ENCODE measurements at regions not wholly inside any gene's neighbourhood (a gene's known extent, or its start where the extent isn't known, plus 50 kb on each side); places are given as distances from the start of the nearest gene placed in this dataset.

DNA sequence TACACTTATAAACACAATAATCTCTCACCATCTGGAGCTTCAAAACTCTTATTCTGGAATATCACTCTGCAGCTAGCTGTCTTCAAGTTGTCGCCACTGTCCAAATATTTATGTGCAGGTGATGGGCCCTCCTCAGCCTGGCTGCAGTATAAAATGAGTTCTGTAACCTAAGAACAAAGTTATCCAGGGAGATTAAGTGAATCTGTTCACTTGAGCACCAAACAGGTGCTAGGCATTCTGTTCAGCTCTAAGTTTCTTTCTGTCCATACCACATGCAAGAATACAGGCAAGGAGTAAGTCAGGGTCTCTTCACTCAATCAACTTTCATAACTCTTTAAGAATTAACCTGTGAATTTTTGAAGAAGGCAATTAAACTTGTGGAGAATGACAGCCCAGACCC, 344.1 kb downstream of the PLK2 start:
- no peaks in the 10 kb centered on the region for H3K27me3 Mint-ChIP-seq (ENCODE audit: low read depth)
- intact Hi-C loops (cut with micrococcal nuclease), result no loop called here
- H3K4me1 Mint-ChIP-seq (ENCODE audit: low read depth), result no peaks in the 10 kb centered on the region
- H3K36me3 Mint-ChIP-seq (ENCODE audit: low read depth), result no peaks in the 10 kb centered on the region
- DNase-seq (ENCODE audit: low spot score), result no peak
- H3K4me3 Mint-ChIP-seq (ENCODE audit: low read depth), result no peak overlapping the region
- no peak overlapping the region for H3K27ac Mint-ChIP-seq
- no peaks in the 10 kb centered on the region for H3K9me3 Mint-ChIP-seq

DNA sequence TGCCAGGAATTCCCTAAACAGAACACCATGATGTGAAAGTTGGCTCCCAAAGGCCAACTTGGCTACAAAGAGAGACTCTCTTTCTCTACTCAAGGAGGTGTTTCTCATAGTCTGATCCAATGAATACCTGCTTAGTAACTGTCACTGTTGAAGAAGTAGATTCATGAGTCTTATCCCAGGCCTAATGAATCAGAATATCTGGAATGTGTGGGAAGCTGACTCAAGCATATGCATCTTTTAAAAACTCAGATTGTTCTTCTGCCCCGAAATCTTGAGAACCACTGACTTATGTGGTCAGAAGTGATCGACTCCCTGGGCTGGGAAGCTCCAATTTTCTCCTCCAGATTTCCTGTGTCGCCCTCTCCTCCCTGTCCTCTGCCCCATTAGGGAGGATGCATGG, 345.6 kb downstream of the PLK2 start:
- Mint-ChIP-seq H3K27ac (no peak overlapping the region), H3K9me3 (no peaks in the 10 kb centered on the region), H3K27me3 (ENCODE audit: low read depth) (no peaks in the 10 kb centered on the region), H3K4me3 (ENCODE audit: low read depth) (no peak overlapping the region), H3K36me3 (ENCODE audit: low read depth) (no peaks in the 10 kb centered on the region), H3K4me1 (ENCODE audit: low read depth) (no peaks in the 10 kb centered on the region)
- no peak for DNase-seq (ENCODE audit: low spot score)
- intact Hi-C loops (cut with micrococcal nuclease), result no loop called here

DNA sequence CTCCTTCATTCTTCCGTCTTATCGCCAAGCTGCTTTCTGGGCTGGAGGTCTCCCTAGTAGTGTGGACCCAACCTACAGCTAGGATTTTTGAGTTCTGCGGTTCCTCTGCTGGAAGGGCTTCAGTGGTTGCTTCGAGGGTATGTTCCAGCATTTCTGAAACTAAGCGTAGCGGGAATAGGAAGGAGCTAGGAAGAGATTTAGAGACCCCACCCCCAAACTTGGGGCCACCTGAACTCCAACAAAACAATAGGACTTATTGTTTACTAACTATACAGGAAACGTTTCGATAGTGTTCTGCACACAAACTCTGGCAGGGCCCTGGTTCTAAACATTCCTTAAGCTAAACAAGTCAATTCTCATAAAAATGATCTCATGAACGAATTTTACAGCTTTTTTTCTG, 346.7 kb downstream of the PLK2 start:
- DNase-seq (ENCODE audit: low spot score), result no peak
- intact Hi-C loops (cut with micrococcal nuclease), result no loop called here
- Mint-ChIP-seq H3K36me3 (ENCODE audit: low read depth) (no peaks in the 10 kb centered on the region), H3K9me3 (no peaks in the 10 kb centered on the region), H3K4me1 (ENCODE audit: low read depth) (no peaks in the 10 kb centered on the region), H3K4me3 (ENCODE audit: low read depth) (no peak overlapping the region), H3K27ac (no peak overlapping the region), H3K27me3 (ENCODE audit: low read depth) (no peaks in the 10 kb centered on the region)

GRCh38 chr5:58108511-58108910, 351.4 kb downstream of the PLK2 start:
- H3K27ac Mint-ChIP-seq, result no peak overlapping the region

DNA sequence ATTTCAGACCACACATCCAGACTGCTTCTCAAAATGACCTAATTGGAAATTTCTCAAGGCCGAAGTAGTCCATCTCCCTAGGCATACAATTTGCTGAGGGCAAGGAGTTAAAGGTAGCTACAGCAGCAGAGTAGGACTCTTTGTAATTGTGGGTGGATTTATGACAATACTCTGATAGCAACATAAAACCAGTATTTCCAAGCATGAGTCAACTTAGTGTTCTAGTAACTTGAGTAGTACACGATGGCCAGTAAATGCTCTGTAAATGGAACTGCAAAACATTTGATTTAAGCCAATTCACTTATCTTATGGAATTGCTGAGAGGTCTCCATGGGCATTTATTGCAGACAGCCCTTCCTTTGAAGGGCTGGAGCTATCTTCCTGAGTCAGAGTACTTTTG, 352.2 kb downstream of the PLK2 start:
- Mint-ChIP-seq H3K36me3 (ENCODE audit: low read depth) (no peaks in the 10 kb centered on the region), H3K9me3 (no peaks in the 10 kb centered on the region)
- DNase-seq (ENCODE audit: low spot score), result no peak

More at GRCh38 chr5:58108511-58108910, 351.4 kb downstream of the PLK2 start:
- no peaks in the 10 kb centered on the region for H3K36me3 Mint-ChIP-seq (ENCODE audit: low read depth)
- H3K27me3 Mint-ChIP-seq (ENCODE audit: low read depth), result no peaks in the 10 kb centered on the region
- no peaks in the 10 kb centered on the region for H3K9me3 Mint-ChIP-seq
- no peak overlapping the region for H3K4me3 Mint-ChIP-seq (ENCODE audit: low read depth)
- no peaks in the 10 kb centered on the region for H3K4me1 Mint-ChIP-seq (ENCODE audit: low read depth)
- intact Hi-C loops (cut with micrococcal nuclease), result no loop called here
- DNase-seq (ENCODE audit: low spot score), result no peak

GRCh38 chr5:58106754-58107410, 353.0 kb downstream of the PLK2 start:
- no peak for DNase-seq (ENCODE audit: low spot score)
- H3K36me3 Mint-ChIP-seq (ENCODE audit: low read depth), result no peaks in the 10 kb centered on the region
- H3K27me3 Mint-ChIP-seq (ENCODE audit: low read depth), result no peaks in the 10 kb centered on the region
- no peaks in the 10 kb centered on the region for H3K9me3 Mint-ChIP-seq
- no peak overlapping the region for H3K4me3 Mint-ChIP-seq (ENCODE audit: low read depth)
- no peaks in the 10 kb centered on the region for H3K4me1 Mint-ChIP-seq (ENCODE audit: low read depth)
- H3K27ac Mint-ChIP-seq, result no peak overlapping the region
- intact Hi-C loops (cut with micrococcal nuclease), result no loop called here

More for the DNA sequence above, 352.2 kb downstream of the PLK2 start:
- Mint-ChIP-seq H3K27me3 (ENCODE audit: low read depth) (no peaks in the 10 kb centered on the region), H3K4me3 (ENCODE audit: low read depth) (no peak overlapping the region), H3K27ac (no peak overlapping the region), H3K4me1 (ENCODE audit: low read depth) (no peaks in the 10 kb centered on the region)
- intact Hi-C loops (cut with micrococcal nuclease), result no loop called here

GRCh38 chr5:58105836-58106235, 354.1 kb downstream of the PLK2 start:
- no peaks in the 10 kb centered on the region for H3K36me3 Mint-ChIP-seq (ENCODE audit: low read depth)
- no peak for DNase-seq (ENCODE audit: low spot score)
- no peaks in the 10 kb centered on the region for H3K27me3 Mint-ChIP-seq (ENCODE audit: low read depth)
- intact Hi-C loops (cut with micrococcal nuclease), result no loop called here
- H3K27ac Mint-ChIP-seq, result no peak overlapping the region
- H3K4me3 Mint-ChIP-seq (ENCODE audit: low read depth), result no peak overlapping the region
- H3K4me1 Mint-ChIP-seq (ENCODE audit: low read depth), result no peaks in the 10 kb centered on the region
- no peaks in the 10 kb centered on the region for H3K9me3 Mint-ChIP-seq

DNA sequence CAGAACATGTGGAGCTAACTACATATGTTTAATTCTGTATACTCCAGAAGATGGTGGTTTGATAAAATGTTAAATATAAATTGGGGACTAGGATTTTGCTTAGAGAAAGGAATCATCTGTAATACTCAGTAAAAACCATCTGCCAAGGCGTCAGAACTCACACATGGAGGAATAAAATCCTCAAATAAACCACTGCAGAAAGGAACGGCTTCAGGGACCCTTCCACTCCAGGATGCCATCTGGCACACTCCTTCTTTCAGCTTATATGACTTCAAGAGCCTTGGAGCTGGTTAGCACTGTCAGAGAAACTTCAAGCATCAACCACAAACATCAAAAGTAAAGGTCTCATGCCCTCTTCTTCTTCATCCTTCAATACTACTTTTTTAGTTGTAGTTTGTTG, 360.6 kb downstream of the PLK2 start:
- intact Hi-C loops (cut with micrococcal nuclease), result no loop called here
- no peak for DNase-seq (ENCODE audit: low spot score)
- H3K4me1 Mint-ChIP-seq (ENCODE audit: low read depth), result no peaks in the 10 kb centered on the region
- H3K36me3 Mint-ChIP-seq (ENCODE audit: low read depth), result no peaks in the 10 kb centered on the region
- no peaks in the 10 kb centered on the region for H3K27me3 Mint-ChIP-seq (ENCODE audit: low read depth)
- no peak overlapping the region for H3K27ac Mint-ChIP-seq
- H3K9me3 Mint-ChIP-seq, result no peaks in the 10 kb centered on the region
- no peak overlapping the region for H3K4me3 Mint-ChIP-seq (ENCODE audit: low read depth)

DNA sequence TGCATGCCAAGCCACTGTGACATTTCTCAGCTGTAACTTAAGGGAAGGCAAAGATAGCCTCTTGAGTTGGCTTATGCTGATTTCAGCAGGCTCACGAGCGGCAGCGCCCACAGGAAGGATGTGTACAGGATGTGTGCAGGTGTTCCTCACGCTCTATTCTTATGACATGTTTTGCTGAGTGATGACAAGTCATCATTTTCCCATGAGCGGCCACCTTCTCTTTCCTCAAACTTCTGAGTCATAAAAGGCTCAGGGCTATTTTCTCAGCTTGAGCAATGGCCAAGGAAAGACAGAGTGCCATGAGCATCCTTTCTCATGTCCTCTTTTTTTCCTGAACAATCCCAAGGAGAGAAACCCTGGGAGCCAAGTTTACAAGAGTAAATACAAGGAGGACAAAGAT, 365.9 kb downstream of the PLK2 start:
- H3K36me3 Mint-ChIP-seq (ENCODE audit: low read depth), result no peaks in the 10 kb centered on the region
- no peaks in the 10 kb centered on the region for H3K9me3 Mint-ChIP-seq
- no peak overlapping the region for H3K27ac Mint-ChIP-seq
- peak; percentile 8 for DNase-seq (ENCODE audit: low spot score)
- H3K27me3 Mint-ChIP-seq (ENCODE audit: low read depth), result no peaks in the 10 kb centered on the region
- intact Hi-C loops (cut with micrococcal nuclease), result no loop called here
- H3K4me1 Mint-ChIP-seq (ENCODE audit: low read depth), result no peaks in the 10 kb centered on the region
- H3K4me3 Mint-ChIP-seq (ENCODE audit: low read depth), result no peak overlapping the region

- no peak for DNase-seq (ENCODE audit: low spot score)
- Mint-ChIP-seq H3K27ac (no peak overlapping the region), H3K36me3 (ENCODE audit: low read depth) (no peaks in the 10 kb centered on the region), H3K27me3 (ENCODE audit: low read depth) (no peaks in the 10 kb centered on the region), H3K4me3 (ENCODE audit: low read depth) (no peak overlapping the region), H3K9me3 (no peaks in the 10 kb centered on the region), H3K4me1 (ENCODE audit: low read depth) (no peaks in the 10 kb centered on the region)
- intact Hi-C loops (cut with micrococcal nuclease), result no loop called here
Measured at GRCh38 chr5:58090704-58091103, 369.2 kb downstream of the PLK2 start.

- Mint-ChIP-seq H3K27ac (no peak overlapping the region), H3K4me3 (ENCODE audit: low read depth) (no peak overlapping the region), H3K27me3 (ENCODE audit: low read depth) (no peaks in the 10 kb centered on the region), H3K36me3 (ENCODE audit: low read depth) (no peaks in the 10 kb centered on the region), H3K4me1 (ENCODE audit: low read depth) (no peaks in the 10 kb centered on the region), H3K9me3 (no peaks in the 10 kb centered on the region)
- intact Hi-C loops (cut with micrococcal nuclease), result no loop called here
- no peak for DNase-seq (ENCODE audit: low spot score)
Measured at GRCh38 chr5:58088941-58089340, 370.9 kb downstream of the PLK2 start.

- DNase-seq (ENCODE audit: low spot score), result no peak
- H3K36me3 Mint-ChIP-seq (ENCODE audit: low read depth), result no peaks in the 10 kb centered on the region
- H3K27me3 Mint-ChIP-seq (ENCODE audit: low read depth), result no peaks in the 10 kb centered on the region
- no peak overlapping the region for H3K4me3 Mint-ChIP-seq (ENCODE audit: low read depth)
- no peaks in the 10 kb centered on the region for H3K9me3 Mint-ChIP-seq
- H3K27ac Mint-ChIP-seq, result no peak overlapping the region
- H3K4me1 Mint-ChIP-seq (ENCODE audit: low read depth), result no peaks in the 10 kb centered on the region
- intact Hi-C loops (cut with micrococcal nuclease), result no loop called here
Measured at GRCh38 chr5:58087905-58088304, 372.0 kb downstream of the PLK2 start.

- Mint-ChIP-seq H3K9me3 (no peaks in the 10 kb centered on the region), H3K36me3 (ENCODE audit: low read depth) (no peaks in the 10 kb centered on the region), H3K27ac (no peak overlapping the region), H3K4me3 (ENCODE audit: low read depth) (no peak overlapping the region), H3K4me1 (ENCODE audit: low read depth) (no peaks in the 10 kb centered on the region), H3K27me3 (ENCODE audit: low read depth) (no peaks in the 10 kb centered on the region)
- no peak for DNase-seq (ENCODE audit: low spot score)
- intact Hi-C loops (cut with micrococcal nuclease), result no loop called here
Measured at GRCh38 chr5:58087123-58087522, 372.8 kb downstream of the PLK2 start.

DNA sequence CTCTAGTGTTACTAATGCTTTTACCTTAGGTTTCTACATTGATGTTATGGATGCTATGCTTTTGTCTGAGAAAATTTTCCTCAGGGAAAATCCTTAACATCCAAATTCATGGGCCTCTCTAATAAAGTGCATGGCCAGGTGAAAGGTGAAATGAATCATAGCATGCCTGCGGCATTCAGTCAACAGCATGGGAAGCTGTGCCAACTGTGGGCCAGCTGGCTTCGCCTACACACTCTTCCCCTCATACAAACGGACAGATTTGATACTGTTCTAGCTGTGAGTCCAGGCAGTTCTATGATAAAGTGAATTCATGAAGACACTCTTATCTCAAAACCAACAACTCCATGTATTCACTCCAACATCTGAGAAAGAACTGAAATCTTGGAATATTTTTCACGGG, 374.1 kb downstream of the PLK2 start:
- Mint-ChIP-seq H3K27ac (no peak overlapping the region), H3K27me3 (ENCODE audit: low read depth) (no peaks in the 10 kb centered on the region), H3K4me1 (ENCODE audit: low read depth) (no peaks in the 10 kb centered on the region), H3K9me3 (no peaks in the 10 kb centered on the region), H3K4me3 (ENCODE audit: low read depth) (no peak overlapping the region), H3K36me3 (ENCODE audit: low read depth) (no peaks in the 10 kb centered on the region)
- intact Hi-C loops (cut with micrococcal nuclease), result no loop called here
- DNase-seq (ENCODE audit: low spot score), result no peak
